K562 (cell line): ENCODE measurements at regions not wholly inside any gene's neighbourhood (a gene's known extent, or its start where the extent isn't known, plus 50 kb on each side); places are given as distances from the start of the nearest gene placed in this dataset.
"Not testable (repeated sequence)": the region's sequence is repeated elsewhere in the genome, so short reads cannot be mapped to it uniquely, and the experiment has no call there.

ENCODE experiments used
- CBX3 ChIP-seq, 2 experiments: IDR thresholded peaks; 1 replicate in 1 of 2; 2 replicates in 1 of 2; pipeline ENCODE4 v1.6.1; 2012; ENCODE audit warnings: inconsistent platforms in 2 of 2, low read length in 2 of 2, borderline replicate concordance in 1 of 2, control low read depth in 1 of 2
- GATA2 ChIP-seq: sonication (generic); formaldehyde crosslinking; IDR thresholded peaks from 2 replicates; pipeline ENCODE4 v1.4.0; 2020; ENCODE audit warnings: mild to moderate bottlenecking, missing genetic modification reagents
- GTF2F1 ChIP-seq: IDR thresholded peaks from 2 replicates; pipeline ENCODE4 v1.6.1; 2011; ENCODE audit warnings: low read depth, low read length, improper control_type of control experiment
- ZBTB7A ChIP-seq: IDR thresholded peaks from 2 replicates; pipeline ENCODE4 v1.6.1; 2011; ENCODE audit warnings: low read depth, mild to moderate bottlenecking, low read length, moderate library complexity, borderline replicate concordance; ENCODE audit not compliant: control insufficient read depth
- TF ChIP-seq, protein P1 (sequence below): fragments of 450-650 bp; IDR thresholded peaks from 2 replicates; pipeline ENCODE4 v1.6.1; 2016; ENCODE audit warnings: low read depth, mild to moderate bottlenecking, moderate library complexity
- TF ChIP-seq, protein P2 (sequence below), 3 experiments: IDR thresholded peaks in 2 of 3; conservative IDR thresholded peaks in 1 of 3; 2 replicates each; pipeline ENCODE4 v1.5.1; 2011 to 2012; ENCODE audit warnings: low read length in 3 of 3, mild to moderate bottlenecking in 3 of 3, control low read depth in 2 of 3, improper control_type of control experiment in 1 of 3, inconsistent platforms in 1 of 3, low read depth in 1 of 3, mixed read lengths in 1 of 3, moderate library complexity in 1 of 3; ENCODE audit not compliant: insufficient read depth in 2 of 3

DNA sequence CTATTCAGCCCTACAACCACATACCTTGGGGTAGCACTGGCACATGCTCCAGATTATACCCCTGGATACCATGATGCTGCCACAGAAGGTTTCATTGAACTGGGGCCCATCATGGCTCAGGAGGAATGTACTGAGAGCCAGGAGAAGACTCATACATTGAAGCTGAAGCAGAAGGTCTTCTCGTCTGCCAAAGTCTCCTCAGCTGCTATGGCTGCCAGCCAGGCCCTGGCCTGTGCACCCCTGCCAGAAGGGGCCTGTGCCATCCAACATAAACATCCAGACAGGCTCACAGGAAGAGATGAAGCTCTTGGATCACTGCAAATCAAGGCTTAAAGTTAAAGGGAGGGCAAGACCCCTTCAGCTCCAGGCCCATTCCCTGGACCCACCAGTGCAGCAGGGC is 364.2 kb downstream of the KCNJ18 start:
- not testable (repeated sequence) for TF ChIP-seq GTF2F1; ZBTB7A; CBX3 (IDR thresholded peaks at IDR 0.05; ENCODE audit: borderline replicate concordance in 1 of 2, low read length in 2 of 2); GATA2
- TF ChIP-seq, protein P1, sequence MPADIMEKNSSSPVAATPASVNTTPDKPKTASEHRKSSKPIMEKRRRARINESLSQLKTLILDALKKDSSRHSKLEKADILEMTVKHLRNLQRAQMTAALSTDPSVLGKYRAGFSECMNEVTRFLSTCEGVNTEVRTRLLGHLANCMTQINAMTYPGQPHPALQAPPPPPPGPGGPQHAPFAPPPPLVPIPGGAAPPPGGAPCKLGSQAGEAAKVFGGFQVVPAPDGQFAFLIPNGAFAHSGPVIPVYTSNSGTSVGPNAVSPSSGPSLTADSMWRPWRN, result not testable (repeated sequence)
- TF ChIP-seq, protein P2, sequence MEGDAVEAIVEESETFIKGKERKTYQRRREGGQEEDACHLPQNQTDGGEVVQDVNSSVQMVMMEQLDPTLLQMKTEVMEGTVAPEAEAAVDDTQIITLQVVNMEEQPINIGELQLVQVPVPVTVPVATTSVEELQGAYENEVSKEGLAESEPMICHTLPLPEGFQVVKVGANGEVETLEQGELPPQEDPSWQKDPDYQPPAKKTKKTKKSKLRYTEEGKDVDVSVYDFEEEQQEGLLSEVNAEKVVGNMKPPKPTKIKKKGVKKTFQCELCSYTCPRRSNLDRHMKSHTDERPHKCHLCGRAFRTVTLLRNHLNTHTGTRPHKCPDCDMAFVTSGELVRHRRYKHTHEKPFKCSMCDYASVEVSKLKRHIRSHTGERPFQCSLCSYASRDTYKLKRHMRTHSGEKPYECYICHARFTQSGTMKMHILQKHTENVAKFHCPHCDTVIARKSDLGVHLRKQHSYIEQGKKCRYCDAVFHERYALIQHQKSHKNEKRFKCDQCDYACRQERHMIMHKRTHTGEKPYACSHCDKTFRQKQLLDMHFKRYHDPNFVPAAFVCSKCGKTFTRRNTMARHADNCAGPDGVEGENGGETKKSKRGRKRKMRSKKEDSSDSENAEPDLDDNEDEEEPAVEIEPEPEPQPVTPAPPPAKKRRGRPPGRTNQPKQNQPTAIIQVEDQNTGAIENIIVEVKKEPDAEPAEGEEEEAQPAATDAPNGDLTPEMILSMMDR (IDR thresholded peaks at IDR 0.05 in 2 of 3, conservative IDR thresholded peaks at IDR 0.05 in 1 of 3; ENCODE audit: insufficient read depth in 2 of 3, low read depth in 1 of 3, low read length in 3 of 3), result not testable (repeated sequence)
